CD4-positive, alpha-beta T cell (primary cell): ENCODE measurements at regions not wholly inside any gene's neighbourhood (a gene's known extent, or its start where the extent isn't known, plus 50 kb on each side); places are given as distances from the start of the nearest gene placed in this dataset.

Experiments
- ATAC-seq: fragments of 200-7000 bp; cut with Tn5 transposase; one replicate; pipeline ENCODE4 v1.10.0; 2022; ENCODE audit warnings: mild to moderate bottlenecking; ENCODE audit not compliant: poor library complexity
- CTCF ChIA-PET: fragments of 350-600 bp; sonication (Branson Sonifier 250); formaldehyde crosslinking; loops from one replicate; lab custom pipeline; 2021; ENCODE audit warnings: antibody characterized with exemption, inconsistent platforms; lab: Charles Lee
- POLR2A ChIA-PET: fragments of 350-600 bp; sonication (Branson Sonifier 250); formaldehyde crosslinking; loops from one replicate; lab custom pipeline; 2021; ENCODE audit warnings: antibody characterized with exemption, inconsistent platforms; lab: Charles Lee
- DNase-seq, 14 experiments: peaks; one replicate each; pipeline ENCODE4 v3.0.0-alpha.2; 2013 to 2020; ENCODE audit warnings: mixed read lengths in 2 of 14
- H3K27ac ChIP-seq, 2 donors: one replicate each; pipeline versions ENCODE4 v1.5.1 to v1.7.0; 2013; ENCODE audit warnings: low read length in 2 of 2, low read depth in 1 of 2, mild to moderate bottlenecking in 1 of 2
- H3K27me3 ChIP-seq, 2 experiments: 1 replicate in 1 of 2; 2 replicates in 1 of 2; pipeline versions ENCODE4 v1.6.1 to v1.7.0; 2013; ENCODE audit warnings: low read length in 2 of 2, control low read depth in 1 of 2, mild to moderate bottlenecking in 1 of 2, moderate library complexity in 1 of 2; ENCODE audit not compliant: insufficient read depth in 2 of 2, control insufficient read depth in 1 of 2
- H3K36me3 ChIP-seq: one replicate; pipeline ENCODE4 v1.6.1; 2013; ENCODE audit warnings: low read length, control low read depth; ENCODE audit not compliant: insufficient read depth
- H3K4me1 ChIP-seq: one replicate; pipeline ENCODE4 v1.6.1; 2013; ENCODE audit warnings: low read length, control low read depth; ENCODE audit not compliant: insufficient read depth
- H3K4me3 ChIP-seq: one replicate; pipeline ENCODE4 v1.5.1; 2013; ENCODE audit warnings: mild to moderate bottlenecking, low read length, moderate library complexity
- H3K9me3 ChIP-seq, 2 experiments: 1 replicate in 1 of 2; 2 replicates in 1 of 2; pipeline versions ENCODE4 v1.6.1 to v1.7.0; 2013; ENCODE audit warnings: low read length in 2 of 2, mild to moderate bottlenecking in 2 of 2, control low read depth in 1 of 2, moderate library complexity in 1 of 2; ENCODE audit not compliant: control insufficient read depth in 1 of 2, insufficient read depth in 1 of 2
- H3K27ac Mint-ChIP-seq: one replicate; pipeline ENCODE4 v1.8.0; 2020; ENCODE audit warnings: mixed read lengths
- H3K27me3 Mint-ChIP-seq: one replicate; pipeline ENCODE4 v1.8.0; 2021; ENCODE audit warnings: mixed read lengths
- H3K36me3 Mint-ChIP-seq: one replicate; pipeline ENCODE4 v1.8.0; 2021; ENCODE audit warnings: low read depth, mixed read lengths
- H3K4me1 Mint-ChIP-seq: one replicate; pipeline ENCODE4 v1.8.0; 2021; ENCODE audit warnings: low read depth, mixed read lengths
- H3K4me3 Mint-ChIP-seq: one replicate; pipeline ENCODE4 v1.8.0; 2020; ENCODE audit warnings: mild to moderate bottlenecking, mixed read lengths
- H3K9me3 Mint-ChIP-seq: one replicate; pipeline ENCODE4 v1.8.0; 2020; ENCODE audit warnings: mixed read lengths
- CTCF ChIP-seq: fragments of 200-600 bp; IDR thresholded peaks from one replicate; pipeline ENCODE4 v1.8.0; 2022; ENCODE audit warnings: antibody characterized with exemption, mild to moderate bottlenecking
- intact Hi-C, 2 experiments: fragments of 100-400 bp; cut with DNase I in 1 of 2; cut with micrococcal nuclease in 1 of 2; formaldehyde crosslinking; loops; one replicate each; pipeline versions ENCODE4 v1.15.1 to v1.9.0; 2023 to 2025; cut with DNase I, micrococcal nuclease

GRCh38 chr22:23517804-23518375 is 62.2 kb downstream of the IGLL1 start:
- H3K27me3 Mint-ChIP-seq = peaks cover 36% of the 10 kb centered on the region
- ChIA-PET CTCF (no interaction called here), POLR2A (no interaction called here)
- H3K9me3 ChIP-seq = peaks cover 0 to 11% of the 10 kb centered on the region in 2 experiments
- DNase-seq (no peak), ATAC-seq (no peak)
- H3K9me3 Mint-ChIP-seq = no peaks in the 10 kb centered on the region
- H3K4me1 Mint-ChIP-seq = peaks cover 4% of the 10 kb centered on the region
- no peak for TF ChIP-seq CTCF
- H3K4me1 ChIP-seq = peaks cover 16% of the 10 kb centered on the region
- H3K27ac Mint-ChIP-seq = no peak overlapping the region
- peaks cover 20 to 25% of the 10 kb centered on the region in 2 experiments for H3K27me3 ChIP-seq
- intact Hi-C loops = no loop called here
- H3K4me3 ChIP-seq = no peak overlapping the region
- H3K36me3 Mint-ChIP-seq = no peaks in the 10 kb centered on the region
- H3K36me3 ChIP-seq = no peaks in the 10 kb centered on the region
- H3K4me3 Mint-ChIP-seq = no peak overlapping the region
- no peak overlapping the region for H3K27ac ChIP-seq

GRCh38 chr22:23516304-23516703 is 63.8 kb downstream of the IGLL1 start:
- H3K4me3 ChIP-seq = no peak overlapping the region
- no peaks in the 10 kb centered on the region for H3K36me3 Mint-ChIP-seq
- no peaks in the 10 kb centered on the region for H3K36me3 ChIP-seq
- H3K27ac ChIP-seq = no peak overlapping the region
- H3K27me3 Mint-ChIP-seq = peaks cover 35% of the 10 kb centered on the region
- H3K27ac Mint-ChIP-seq = no peak overlapping the region
- TF ChIP-seq CTCF = no peak
- no peak for ATAC-seq
- ChIA-PET POLR2A (no interaction called here), CTCF (no interaction called here)
- peaks cover 8% of the 10 kb centered on the region for H3K4me1 ChIP-seq
- intact Hi-C loops = no loop called here
- peaks cover 16 to 22% of the 10 kb centered on the region in 2 experiments for H3K27me3 ChIP-seq
- H3K9me3 ChIP-seq = peaks cover 0 to 8% of the 10 kb centered on the region in 2 experiments
- no peak overlapping the region for H3K4me3 Mint-ChIP-seq
- peaks cover 4% of the 10 kb centered on the region for H3K4me1 Mint-ChIP-seq
- DNase-seq = no peak
- H3K9me3 Mint-ChIP-seq = no peaks in the 10 kb centered on the region

- no peaks in the 10 kb centered on the region for H3K9me3 ChIP-seq
- Mint-ChIP-seq H3K4me1 (no peaks in the 10 kb centered on the region), H3K36me3 (no peaks in the 10 kb centered on the region), H3K27me3 (peaks cover 21% of the 10 kb centered on the region), H3K9me3 (no peaks in the 10 kb centered on the region), H3K27ac (no peak overlapping the region), H3K4me3 (no peak overlapping the region)
- no peak for TF ChIP-seq CTCF
- ATAC-seq (no peak), DNase-seq (no peak)
- CTCF ChIA-PET = no interaction called here
- intact Hi-C loops = no loop called here
- peaks cover 6% of the 10 kb centered on the region in 2 experiments for H3K27me3 ChIP-seq
- no peak overlapping the region for H3K4me3 ChIP-seq
- POLR2A ChIA-PET = no interaction called here
- H3K4me1 ChIP-seq = no peaks in the 10 kb centered on the region
- H3K36me3 ChIP-seq = no peaks in the 10 kb centered on the region
- no peak overlapping the region for H3K27ac ChIP-seq
Observed at GRCh38 chr22:23514322-23515038, 65.6 kb downstream of the IGLL1 start.
